CD1c-positive myeloid dendritic cell (primary cell): ENCODE measurements at regions not wholly inside any gene's neighbourhood (a gene's known extent, or its start where the extent isn't known, plus 50 kb on each side); places are given as distances from the start of the nearest gene placed in this dataset.
A peak's percentile ranks its signal among the peaks of the same experiment; 100 is the strongest.

Experiments
- DNase-seq: peaks from one replicate; pipeline ENCODE4 v3.0.0-alpha.2; 2016; ENCODE audit errors: extremely low spot score

DNA sequence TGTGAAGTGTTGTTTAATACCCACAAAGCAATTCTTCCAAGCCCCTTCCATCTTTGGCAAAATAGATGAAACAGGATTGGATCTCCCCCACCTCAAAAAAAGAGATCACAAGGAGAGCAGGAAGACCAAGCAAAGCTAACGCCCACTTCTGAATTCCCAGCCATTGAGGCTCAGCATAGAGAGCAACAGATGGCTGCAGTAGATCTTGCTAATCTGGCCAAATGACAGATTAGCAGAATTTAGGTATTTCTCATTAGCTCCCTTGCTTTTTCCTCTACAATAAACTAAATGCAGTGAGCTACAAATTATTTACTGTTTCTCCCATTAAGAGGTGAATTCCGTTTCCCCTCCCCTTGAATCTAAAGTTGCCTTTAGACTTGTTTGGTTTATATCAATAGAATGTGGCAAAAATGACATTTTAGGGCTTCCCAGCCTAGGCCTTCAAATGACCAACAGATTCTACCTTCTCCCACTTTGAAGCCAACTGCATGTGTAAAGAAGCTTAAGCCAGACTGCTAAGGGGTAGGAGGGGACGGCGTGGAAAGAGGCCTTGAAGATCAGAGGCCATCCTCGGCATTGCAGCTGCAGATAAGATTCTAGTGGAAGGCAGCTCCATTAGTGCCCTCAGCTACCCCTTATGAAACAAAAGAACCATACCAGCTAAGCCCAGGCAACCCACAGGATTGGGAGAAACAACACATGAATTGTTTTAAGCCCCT, 56.8 kb upstream of the CPEB4 start:
- no peak for DNase-seq

DNA sequence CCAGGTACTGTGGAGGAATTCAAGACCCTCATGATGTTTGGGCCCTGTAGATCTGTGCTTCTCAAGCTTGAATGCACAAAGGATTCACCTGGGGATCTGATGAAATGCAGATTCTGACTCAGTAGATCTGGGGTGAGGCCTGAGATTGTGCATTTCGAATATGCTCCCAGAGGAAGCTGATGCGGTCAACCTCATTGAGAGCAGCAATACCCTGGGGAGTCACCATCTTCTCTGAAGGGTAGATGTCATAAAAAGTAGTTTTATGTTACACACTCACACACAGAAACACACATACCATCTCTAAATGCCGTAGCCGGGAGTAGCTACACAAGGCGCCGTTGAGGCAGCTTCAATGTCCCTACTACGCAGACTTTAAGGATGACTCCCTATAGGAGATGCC, 55.8 kb upstream of the CPEB4 start:
- no peak for DNase-seq

DNA sequence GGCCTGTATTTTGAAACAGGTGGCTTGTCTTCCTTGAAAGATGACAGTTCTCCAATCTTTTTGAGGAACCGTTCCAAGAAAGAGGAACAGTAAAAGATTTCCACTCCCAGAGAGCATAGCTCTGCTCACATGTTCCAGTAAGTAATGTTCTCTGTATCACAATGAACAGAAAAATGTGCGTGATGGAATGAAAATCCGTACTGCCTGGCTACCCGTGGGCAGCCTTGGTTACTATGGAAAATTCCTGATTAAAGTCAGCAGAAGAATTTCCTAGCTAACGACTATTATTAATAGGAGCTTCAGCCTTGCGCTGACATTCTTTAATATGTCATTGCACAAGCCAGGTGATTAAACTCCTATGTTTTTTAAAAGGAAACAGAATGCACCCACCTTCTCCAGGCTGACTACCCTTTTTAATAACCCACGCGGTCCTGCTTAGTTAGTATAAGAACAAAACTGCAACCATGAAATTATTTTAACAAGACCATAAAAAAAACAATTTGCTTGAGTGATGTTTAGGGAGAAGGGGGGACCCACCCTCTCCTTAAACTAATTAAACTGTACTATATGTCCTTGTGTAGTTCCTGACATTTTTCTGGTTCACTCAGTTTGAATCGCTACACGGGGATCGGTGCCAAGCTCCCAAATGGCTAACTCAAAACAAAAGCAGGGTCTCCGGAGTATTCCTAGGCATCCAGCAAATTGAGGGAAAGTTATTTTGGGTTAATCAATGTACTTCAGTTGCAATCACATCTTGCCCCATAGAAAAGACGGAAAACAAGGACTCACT, 54.8 kb upstream of the CPEB4 start:
- peak; percentile 93 for DNase-seq

DNA sequence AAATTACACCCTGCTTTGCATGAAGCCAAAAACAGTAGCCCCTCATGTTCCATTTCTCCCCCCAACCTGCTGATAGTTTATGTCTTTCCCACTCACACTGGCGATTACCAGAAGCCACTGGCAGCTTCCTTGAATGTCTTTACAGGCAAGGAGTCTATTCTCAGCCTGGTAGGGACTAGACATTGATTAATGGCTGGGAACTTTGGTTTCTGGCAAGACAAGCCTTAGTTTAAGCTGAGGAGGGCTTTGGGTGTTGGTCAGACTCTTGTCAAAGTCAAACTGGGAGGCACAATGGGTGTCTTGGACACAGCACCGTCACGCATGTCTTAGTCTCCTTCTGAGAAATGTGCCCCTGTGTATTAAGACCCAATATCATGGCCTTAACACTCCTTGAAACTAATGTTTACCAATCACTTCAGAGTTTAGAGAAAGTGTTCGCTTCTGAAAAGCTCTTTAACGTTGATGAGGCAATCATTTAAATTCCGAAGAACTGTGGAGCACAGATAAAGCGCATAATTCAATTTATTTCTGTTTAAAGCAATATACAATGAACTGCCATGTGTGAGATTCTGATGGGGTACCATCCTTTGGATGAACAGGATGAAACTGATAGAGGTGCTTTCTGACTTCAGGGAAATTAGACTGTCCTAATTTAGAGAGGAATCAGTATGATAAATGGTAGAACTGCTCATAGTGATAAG, 53.9 kb upstream of the CPEB4 start:
- DNase-seq, result no peak

DNA sequence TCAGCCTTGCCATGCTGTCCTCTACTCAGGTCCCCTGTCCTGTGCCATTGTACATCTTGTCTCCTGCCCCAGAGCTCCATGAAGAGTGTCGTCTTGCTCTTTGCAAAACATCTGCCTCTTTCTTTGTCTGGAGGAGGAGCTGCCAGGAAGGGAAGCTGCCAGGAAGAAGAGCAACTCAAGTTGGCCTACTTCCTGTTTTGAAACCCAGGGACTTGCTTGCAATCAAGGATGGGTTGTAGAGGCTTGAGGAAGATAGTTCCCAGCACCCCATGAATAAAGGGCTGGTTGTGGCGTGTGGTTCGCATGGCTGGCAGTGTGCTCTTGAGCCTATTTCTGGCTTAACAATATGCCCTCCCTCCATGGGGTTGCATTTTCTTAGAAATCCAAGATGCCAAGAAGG, 53.0 kb upstream of the CPEB4 start:
- peak; percentile 69 for DNase-seq

DNA sequence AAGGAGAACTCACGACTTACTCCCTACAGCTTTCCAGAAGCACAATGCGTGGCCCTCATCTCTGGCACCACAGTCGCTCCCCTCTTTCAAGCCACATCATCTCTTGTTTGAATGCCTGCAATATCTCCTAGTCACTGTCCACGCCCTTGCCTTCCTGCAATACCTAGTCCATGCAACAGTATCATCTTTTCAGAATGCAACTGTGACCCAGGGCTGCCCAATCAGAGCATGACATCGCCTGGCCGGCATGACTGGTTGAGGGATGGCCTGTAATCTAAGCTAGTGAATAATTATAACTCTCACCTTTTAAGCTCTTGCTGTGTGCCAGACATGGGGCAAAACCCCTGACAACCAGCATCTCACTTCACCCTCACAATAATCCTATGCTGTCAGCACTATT, 52.5 kb upstream of the CPEB4 start:
- no peak for DNase-seq

DNA sequence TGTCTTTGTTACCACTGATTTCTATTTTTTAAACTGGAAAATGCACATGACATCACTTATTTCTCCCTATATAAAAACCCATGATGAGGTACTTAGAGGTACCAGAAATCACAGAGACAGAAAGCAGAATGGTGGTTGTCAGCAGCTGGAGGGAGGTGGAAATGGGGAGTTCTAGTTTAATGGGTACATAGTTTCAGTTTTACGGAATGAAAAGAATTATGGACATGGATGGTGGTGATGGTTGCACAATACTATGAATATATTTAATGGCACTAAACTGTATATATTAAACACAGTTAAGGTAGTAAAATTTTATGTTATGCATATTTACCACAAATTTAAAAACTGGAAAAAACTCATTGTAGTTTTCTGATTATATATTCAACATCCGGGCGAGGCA, 50.5 kb upstream of the CPEB4 start:
- no peak for DNase-seq
